Brain pericyte (primary cell): ENCODE measurements at regions not wholly inside any gene's neighbourhood (a gene's known extent, or its start where the extent isn't known, plus 50 kb on each side); places are given as distances from the start of the nearest gene placed in this dataset.

Experiments
- DNase-seq: peaks from one replicate; pipeline ENCODE4 v3.0.0-alpha.2; 2012; ENCODE audit warnings: low read depth, low spot score

- DNase-seq: no peak
Observed at GRCh38 chr12:88951860-88952561, 371.7 kb upstream of the KITLG start.

- no peak for DNase-seq
Observed at GRCh38 chr12:88951177-88951576, 370.9 kb upstream of the KITLG start.

GRCh38 chr12:88947486-88948043 lies 367.3 kb upstream of the KITLG start:
- no peak for DNase-seq

GRCh38 chr12:88946372-88946997 lies 366.2 kb upstream of the KITLG start:
- peak; percentile 6 for DNase-seq

GRCh38 chr12:88945051-88945732 lies 364.9 kb upstream of the KITLG start:
- no peak for DNase-seq

- DNase-seq: no peak
Observed at GRCh38 chr12:88944397-88944796, 364.1 kb upstream of the KITLG start.

- DNase-seq: no peak
Observed at GRCh38 chr12:88940854-88941253, 360.6 kb upstream of the KITLG start.

- no peak for DNase-seq
Observed at GRCh38 chr12:88935856-88936255, 355.6 kb upstream of the KITLG start.

- DNase-seq: no peak
Observed at GRCh38 chr12:88934163-88934747, 354.0 kb upstream of the KITLG start.

- no peak for DNase-seq
Observed at GRCh38 chr12:88932457-88932856, 352.2 kb upstream of the KITLG start.

- no peak for DNase-seq
Observed at GRCh38 chr12:88931598-88931997, 351.3 kb upstream of the KITLG start.

GRCh38 chr12:88925454-88925853 lies 345.2 kb upstream of the KITLG start:
- no peak for DNase-seq

GRCh38 chr12:88924162-88924561 lies 343.9 kb upstream of the KITLG start:
- DNase-seq: no peak

GRCh38 chr12:88923631-88924030 lies 343.4 kb upstream of the KITLG start:
- no peak for DNase-seq

GRCh38 chr12:88922816-88923215 lies 342.5 kb upstream of the KITLG start:
- DNase-seq: no peak

- DNase-seq: no peak
Observed at GRCh38 chr12:88921890-88922532, 341.7 kb upstream of the KITLG start.

GRCh38 chr12:88921434-88921833 lies 341.2 kb upstream of the KITLG start:
- DNase-seq: no peak

GRCh38 chr12:88918161-88918560 lies 337.9 kb upstream of the KITLG start:
- no peak for DNase-seq

GRCh38 chr12:88914967-88915366 lies 334.7 kb upstream of the KITLG start:
- no peak for DNase-seq

- no peak for DNase-seq
Observed at GRCh38 chr12:88909510-88909909, 329.2 kb upstream of the KITLG start.

- DNase-seq: no peak
Observed at GRCh38 chr12:88908345-88908744, 328.1 kb upstream of the KITLG start.

- no peak for DNase-seq
Observed at GRCh38 chr12:88904705-88905104, 324.4 kb upstream of the KITLG start.
